Effector memory CD8-positive, alpha-beta T cell (primary cell): ENCODE measurements at regions not wholly inside any gene's neighbourhood (a gene's known extent, or its start where the extent isn't known, plus 50 kb on each side); places are given as distances from the start of the nearest gene placed in this dataset.
"Not testable (repeated sequence)": the region's sequence is repeated elsewhere in the genome, so short reads cannot be mapped to it uniquely, and the experiment has no call there.

Experiments used
- ATAC-seq: fragments of 150-1000 bp; cut with Tn5 transposase; replicated peaks from 2 replicates; pipeline ENCODE4 v1.10.0; 2021; ENCODE audit warnings: mild to moderate bottlenecking, moderate library complexity
- DNase-seq, 3 experiments: peaks; one replicate each; pipeline ENCODE4 v3.0.0; 2021
- H3K27ac Mint-ChIP-seq, 2 donors: one replicate each; pipeline ENCODE4 v1.8.0; 2022; ENCODE audit warnings: mild to moderate bottlenecking in 2 of 2, mixed read lengths in 2 of 2, moderate library complexity in 2 of 2
- H3K27me3 Mint-ChIP-seq, 2 donors: one replicate each; pipeline ENCODE4 v1.8.0; 2022; ENCODE audit warnings: mixed read lengths in 2 of 2
- H3K36me3 Mint-ChIP-seq: one replicate; pipeline ENCODE4 v1.8.0; 2022; ENCODE audit warnings: mild to moderate bottlenecking, moderate library complexity, mixed read lengths; ENCODE audit not compliant: insufficient read depth
- H3K4me1 Mint-ChIP-seq, 2 donors: one replicate each; pipeline ENCODE4 v1.8.0; 2022; ENCODE audit warnings: low read depth in 2 of 2, mixed read lengths in 2 of 2
- H3K4me3 Mint-ChIP-seq, 2 donors: one replicate each; pipeline ENCODE4 v1.8.0; 2022; ENCODE audit warnings: mild to moderate bottlenecking in 2 of 2, mixed read lengths in 2 of 2, moderate library complexity in 2 of 2
- H3K9me3 Mint-ChIP-seq, 2 donors: one replicate each; pipeline ENCODE4 v1.8.0; 2022; ENCODE audit warnings: mixed read lengths in 2 of 2

- no peak overlapping the region for H3K4me3 Mint-ChIP-seq
- H3K27me3 Mint-ChIP-seq = peaks cover 31 to 50% of the 10 kb centered on the region in 2 donors
- H3K27ac Mint-ChIP-seq = no peak overlapping the region
- H3K4me1 Mint-ChIP-seq = peaks cover 3 to 4% of the 10 kb centered on the region in 2 donors
- no peaks in the 10 kb centered on the region for H3K36me3 Mint-ChIP-seq
- H3K9me3 Mint-ChIP-seq = no peaks in the 10 kb centered on the region
- DNase-seq = no peak
- ATAC-seq = no peak
These were observed 73.1 kb upstream of the COG2 start for GRCh38 chr1:230569201-230569600.

- no peak for DNase-seq
- ATAC-seq = no peak
- no peak overlapping the region for H3K4me3 Mint-ChIP-seq
- no peaks in the 10 kb centered on the region for H3K36me3 Mint-ChIP-seq
- no peaks in the 10 kb centered on the region for H3K9me3 Mint-ChIP-seq
- H3K27ac Mint-ChIP-seq = no peak overlapping the region
- peaks cover 36 to 51% of the 10 kb centered on the region in 2 donors for H3K27me3 Mint-ChIP-seq
- peaks cover 3 to 4% of the 10 kb centered on the region in 2 donors for H3K4me1 Mint-ChIP-seq
These were observed 73.6 kb upstream of the COG2 start for GRCh38 chr1:230568676-230569075.

- no peaks in the 10 kb centered on the region for H3K9me3 Mint-ChIP-seq
- H3K27ac Mint-ChIP-seq = no peak overlapping the region
- peaks cover 3 to 4% of the 10 kb centered on the region in 2 donors for H3K4me1 Mint-ChIP-seq
- H3K4me3 Mint-ChIP-seq = no peak overlapping the region
- ATAC-seq = no peak
- no peaks in the 10 kb centered on the region for H3K36me3 Mint-ChIP-seq
- peaks cover 42 to 58% of the 10 kb centered on the region in 2 donors for H3K27me3 Mint-ChIP-seq
- no peak for DNase-seq
These were observed 74.3 kb upstream of the COG2 start for GRCh38 chr1:230568008-230568407.

GRCh38 chr1:230567221-230567575 is 75.1 kb upstream of the COG2 start:
- Mint-ChIP-seq H3K27me3 (peaks cover 46 to 59% of the 10 kb centered on the region in 2 donors), H3K4me3 (no peak overlapping the region), H3K27ac (no peak overlapping the region), H3K9me3 (no peaks in the 10 kb centered on the region), H3K36me3 (no peaks in the 10 kb centered on the region), H3K4me1 (peaks cover 0 to 4% of the 10 kb centered on the region in 2 donors)
- ATAC-seq (no peak), DNase-seq (no peak)

GRCh38 chr1:230566532-230567220 is 75.6 kb upstream of the COG2 start:
- H3K4me3 Mint-ChIP-seq, H3K9me3 Mint-ChIP-seq, ATAC-seq, H3K36me3 Mint-ChIP-seq, H3K27ac Mint-ChIP-seq, DNase-seq, H3K4me1 Mint-ChIP-seq: not testable (repeated sequence)
- peaks cover 46 to 60% of the 10 kb centered on the region in 2 donors for H3K27me3 Mint-ChIP-seq

- no peak overlapping the region for H3K4me3 Mint-ChIP-seq
- peaks cover 0 to 4% of the 10 kb centered on the region in 2 donors for H3K4me1 Mint-ChIP-seq
- no peak for ATAC-seq
- H3K27ac Mint-ChIP-seq = no peak overlapping the region
- no peaks in the 10 kb centered on the region for H3K9me3 Mint-ChIP-seq
- no peak for DNase-seq
- H3K36me3 Mint-ChIP-seq = no peaks in the 10 kb centered on the region
- peaks cover 40 to 68% of the 10 kb centered on the region in 2 donors for H3K27me3 Mint-ChIP-seq
These were observed 77.1 kb upstream of the COG2 start for GRCh38 chr1:230565141-230565540.

GRCh38 chr1:230563591-230563990 is 78.7 kb upstream of the COG2 start:
- Mint-ChIP-seq H3K9me3 (no peaks in the 10 kb centered on the region), H3K4me1 (peaks cover 0 to 4% of the 10 kb centered on the region in 2 donors), H3K27ac (no peak overlapping the region), H3K4me3 (no peak overlapping the region), H3K27me3 (peaks cover 36 to 64% of the 10 kb centered on the region in 2 donors), H3K36me3 (no peaks in the 10 kb centered on the region)
- DNase-seq = no peak
- no peak for ATAC-seq

GRCh38 chr1:230561570-230561969 is 80.7 kb upstream of the COG2 start:
- H3K27ac Mint-ChIP-seq = no peak overlapping the region
- no peaks in the 10 kb centered on the region for H3K4me1 Mint-ChIP-seq
- no peaks in the 10 kb centered on the region for H3K36me3 Mint-ChIP-seq
- H3K9me3 Mint-ChIP-seq = no peaks in the 10 kb centered on the region
- ATAC-seq = no peak
- H3K27me3 Mint-ChIP-seq = peaks cover 41 to 76% of the 10 kb centered on the region in 2 donors
- no peak for DNase-seq
- H3K4me3 Mint-ChIP-seq = no peak overlapping the region

GRCh38 chr1:230558324-230558723 is 84.0 kb upstream of the COG2 start:
- H3K4me3 Mint-ChIP-seq = no peak overlapping the region
- ATAC-seq = no peak
- no peak for DNase-seq
- no peaks in the 10 kb centered on the region for H3K9me3 Mint-ChIP-seq
- peaks cover 41 to 68% of the 10 kb centered on the region in 2 donors for H3K27me3 Mint-ChIP-seq
- no peaks in the 10 kb centered on the region for H3K36me3 Mint-ChIP-seq
- no peak overlapping the region for H3K27ac Mint-ChIP-seq
- no peaks in the 10 kb centered on the region for H3K4me1 Mint-ChIP-seq

GRCh38 chr1:230556453-230556852 is 85.8 kb upstream of the COG2 start:
- Mint-ChIP-seq H3K27me3 (peaks cover 50 to 63% of the 10 kb centered on the region in 2 donors), H3K4me3 (no peak overlapping the region), H3K27ac (no peak overlapping the region), H3K36me3 (no peaks in the 10 kb centered on the region), H3K9me3 (no peaks in the 10 kb centered on the region), H3K4me1 (no peaks in the 10 kb centered on the region)
- ATAC-seq (no peak), DNase-seq (no peak)

GRCh38 chr1:230555814-230556213 is 86.5 kb upstream of the COG2 start:
- Mint-ChIP-seq H3K27me3 (peaks cover 50 to 59% of the 10 kb centered on the region in 2 donors), H3K4me3 (no peak overlapping the region), H3K36me3 (no peaks in the 10 kb centered on the region), H3K9me3 (no peaks in the 10 kb centered on the region), H3K4me1 (no peaks in the 10 kb centered on the region), H3K27ac (no peak overlapping the region)
- ATAC-seq (no peak), DNase-seq (no peak)

GRCh38 chr1:230552880-230553279 is 89.4 kb upstream of the COG2 start:
- ATAC-seq = no peak
- no peak overlapping the region for H3K27ac Mint-ChIP-seq
- no peak overlapping the region for H3K4me3 Mint-ChIP-seq
- H3K4me1 Mint-ChIP-seq = no peaks in the 10 kb centered on the region
- H3K27me3 Mint-ChIP-seq = peaks cover 48 to 51% of the 10 kb centered on the region in 2 donors
- H3K36me3 Mint-ChIP-seq = no peaks in the 10 kb centered on the region
- H3K9me3 Mint-ChIP-seq = no peaks in the 10 kb centered on the region
- no peak for DNase-seq

GRCh38 chr1:230550945-230551344 is 91.3 kb upstream of the COG2 start:
- not testable (repeated sequence) for H3K36me3 Mint-ChIP-seq, ATAC-seq, H3K9me3 Mint-ChIP-seq, H3K4me1 Mint-ChIP-seq, H3K4me3 Mint-ChIP-seq, H3K27ac Mint-ChIP-seq, DNase-seq
- H3K27me3 Mint-ChIP-seq = peaks cover 42 to 47% of the 10 kb centered on the region in 2 donors

- no peaks in the 10 kb centered on the region for H3K9me3 Mint-ChIP-seq
- no peak for ATAC-seq
- no peaks in the 10 kb centered on the region for H3K36me3 Mint-ChIP-seq
- no peak overlapping the region for H3K4me3 Mint-ChIP-seq
- H3K27me3 Mint-ChIP-seq = peaks cover 39 to 47% of the 10 kb centered on the region in 2 donors
- DNase-seq = no peak
- H3K4me1 Mint-ChIP-seq = no peaks in the 10 kb centered on the region
- H3K27ac Mint-ChIP-seq = no peak overlapping the region
These were observed 91.9 kb upstream of the COG2 start for GRCh38 chr1:230550428-230550827.
